Activated CD8-positive, alpha-beta memory T cell treated with anti-CD3 and anti-CD28 coated beads, Interleukin-2, amount 10 ng/mL, durations not matched to agents 7 days and 5 days (primary cell): ENCODE measurements at regions not wholly inside any gene's neighbourhood (a gene's known extent, or its start where the extent isn't known, plus 50 kb on each side); places are given as distances from the start of the nearest gene placed in this dataset.

Source experiments
- ATAC-seq: fragments of 150-1000 bp; cut with Tn5 transposase; one replicate; pipeline ENCODE4 v1.10.0; 2021; ENCODE audit warnings: moderate library complexity
- CTCF ChIA-PET: fragments of 350-600 bp; sonication (Branson Sonifier 250); formaldehyde crosslinking; loops from one replicate; lab custom pipeline; 2021; ENCODE audit warnings: antibody characterized with exemption; lab: Charles Lee
- DNase-seq: peaks from one replicate; pipeline ENCODE4 v3.0.0-alpha.2; 2020
- H3K27ac Mint-ChIP-seq: one replicate; pipeline ENCODE4 v1.8.0; 2021; ENCODE audit warnings: mild to moderate bottlenecking, mixed read lengths
- H3K27me3 Mint-ChIP-seq: one replicate; pipeline ENCODE4 v1.8.0; 2021; ENCODE audit warnings: mixed read lengths
- H3K36me3 Mint-ChIP-seq: one replicate; pipeline ENCODE4 v1.8.0; 2021; ENCODE audit warnings: mild to moderate bottlenecking, mixed read lengths
- H3K4me1 Mint-ChIP-seq: one replicate; pipeline ENCODE4 v1.8.0; 2021; ENCODE audit warnings: mixed read lengths
- H3K4me3 Mint-ChIP-seq: one replicate; pipeline ENCODE4 v1.8.0; 2021; ENCODE audit warnings: mild to moderate bottlenecking, moderate library complexity, mixed read lengths
- H3K9me3 Mint-ChIP-seq: one replicate; pipeline ENCODE4 v1.8.0; 2022; ENCODE audit warnings: low read depth, mixed read lengths

DNA sequence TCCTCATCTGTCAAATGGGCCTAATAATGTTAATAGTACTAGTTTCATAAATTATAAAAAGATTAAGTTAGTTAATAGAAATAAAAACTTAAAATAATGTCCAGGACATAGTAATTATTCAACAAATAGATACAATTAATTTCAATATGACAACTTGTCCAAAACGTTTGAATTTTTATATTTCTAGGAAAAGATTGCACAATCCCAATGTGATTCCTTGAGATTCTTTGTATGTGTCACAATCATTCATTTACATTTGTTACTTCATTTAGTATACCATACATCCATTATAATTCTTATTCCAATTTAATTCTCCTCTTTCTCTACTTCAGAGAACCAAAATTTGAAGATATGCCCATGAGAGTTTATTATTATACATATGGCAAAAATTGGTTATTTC, 554.2 kb downstream of the GABRG1 start:
- no peaks in the 10 kb centered on the region for H3K27me3 Mint-ChIP-seq
- ATAC-seq: no peak
- H3K4me1 Mint-ChIP-seq: no peaks in the 10 kb centered on the region

DNA sequence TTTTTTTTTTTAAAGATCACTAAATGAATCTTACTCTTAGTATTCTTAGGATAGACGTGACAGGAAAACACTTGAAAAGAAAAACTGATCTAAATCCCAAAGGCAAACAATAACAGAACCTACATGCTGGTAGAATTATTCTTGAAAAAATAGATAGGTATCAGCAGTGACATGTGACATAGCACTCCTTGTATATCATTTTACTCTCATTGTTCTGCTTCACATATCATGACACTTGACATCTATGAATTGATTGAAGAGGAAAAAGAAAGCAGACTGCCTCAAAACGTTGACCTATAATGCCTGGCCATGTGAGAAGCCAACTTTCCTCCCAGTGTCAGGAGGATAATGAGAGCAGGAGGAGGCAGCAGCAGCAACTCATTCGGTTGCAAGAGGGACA, 555.2 kb downstream of the GABRG1 start:
- no peaks in the 10 kb centered on the region for H3K36me3 Mint-ChIP-seq
- H3K9me3 Mint-ChIP-seq: peaks cover 3% of the 10 kb centered on the region
- CTCF ChIA-PET: no interaction called here
- DNase-seq: no peak
- H3K27me3 Mint-ChIP-seq: no peaks in the 10 kb centered on the region
- H3K4me1 Mint-ChIP-seq: no peaks in the 10 kb centered on the region
- no peak overlapping the region for H3K27ac Mint-ChIP-seq
- no peak overlapping the region for H3K4me3 Mint-ChIP-seq
- no peak for ATAC-seq

More for the DNA sequence above, 554.2 kb downstream of the GABRG1 start:
- no peak for DNase-seq
- Mint-ChIP-seq H3K4me3 (no peak overlapping the region), H3K36me3 (no peaks in the 10 kb centered on the region), H3K27ac (no peak overlapping the region), H3K9me3 (peaks cover 3% of the 10 kb centered on the region)
- CTCF ChIA-PET: no interaction called here

DNA sequence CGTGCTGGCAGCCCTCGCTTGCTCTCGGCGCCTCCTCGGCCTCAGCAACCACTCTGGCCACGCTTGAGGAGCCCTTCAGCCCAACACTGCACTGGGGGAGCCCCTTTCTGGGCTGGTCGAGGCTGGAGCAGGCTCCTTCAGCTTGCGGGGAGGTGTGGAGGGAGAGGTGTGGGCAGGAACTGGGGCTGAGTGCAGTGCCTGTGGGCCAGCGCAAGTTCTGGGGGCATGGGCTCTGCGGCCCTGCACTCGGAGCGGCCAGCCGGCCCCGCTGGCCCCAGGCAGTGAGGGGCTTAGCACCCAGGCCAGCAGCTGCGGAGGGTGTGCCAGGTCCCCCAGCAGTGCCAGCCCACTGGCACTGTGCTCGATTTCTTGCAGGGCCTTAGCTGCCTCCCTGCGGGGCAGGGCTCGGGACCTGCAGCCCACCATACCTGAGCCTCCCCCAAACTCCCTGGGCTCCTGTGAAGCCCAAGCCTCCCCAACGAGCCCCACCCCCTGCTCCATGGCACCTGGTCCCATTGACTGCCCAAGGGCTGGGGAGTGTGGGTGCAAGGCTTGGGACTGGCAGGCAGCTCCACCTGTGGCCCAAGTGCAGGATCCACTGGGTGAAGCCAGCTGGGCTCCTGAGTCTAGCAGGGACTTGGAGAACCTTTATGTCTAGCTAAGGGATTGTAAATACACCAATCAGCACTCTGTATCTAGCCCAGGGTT, 556.8 kb downstream of the GABRG1 start:
- CTCF ChIA-PET: no interaction called here
- ATAC-seq (no peak), DNase-seq (no peak)
- H3K9me3 Mint-ChIP-seq: peaks cover 5% of the 10 kb centered on the region
- no peaks in the 10 kb centered on the region for H3K36me3 Mint-ChIP-seq
- H3K4me3 Mint-ChIP-seq: no peak overlapping the region
- H3K27ac Mint-ChIP-seq: no peak overlapping the region
- no peaks in the 10 kb centered on the region for H3K27me3 Mint-ChIP-seq
- H3K4me1 Mint-ChIP-seq: no peaks in the 10 kb centered on the region

DNA sequence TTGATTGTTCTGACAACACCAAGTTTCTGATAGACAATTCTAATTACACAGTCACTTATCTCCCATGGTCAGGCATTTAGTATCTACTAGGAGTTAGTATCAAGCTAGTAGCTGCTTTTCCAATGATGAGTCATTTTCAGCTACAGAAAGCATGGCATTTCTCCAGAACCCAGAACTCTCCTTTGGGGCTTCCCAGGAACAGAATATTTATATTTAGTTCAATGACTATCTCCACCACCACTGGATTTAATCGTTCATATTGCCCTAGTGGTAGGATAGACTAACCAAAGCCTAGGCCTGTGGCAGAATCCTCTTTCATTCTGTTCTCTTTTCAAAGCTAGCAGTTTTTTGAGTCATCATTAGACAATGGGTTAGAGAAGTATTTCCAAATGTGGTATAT, 569.4 kb downstream of the GABRG1 start:
- Mint-ChIP-seq H3K27ac (no peak overlapping the region), H3K27me3 (no peaks in the 10 kb centered on the region), H3K9me3 (peaks cover 2% of the 10 kb centered on the region), H3K4me1 (no peaks in the 10 kb centered on the region), H3K4me3 (no peak overlapping the region), H3K36me3 (no peaks in the 10 kb centered on the region)
- ATAC-seq: no peak
- no peak for DNase-seq
- CTCF ChIA-PET: no interaction called here

DNA sequence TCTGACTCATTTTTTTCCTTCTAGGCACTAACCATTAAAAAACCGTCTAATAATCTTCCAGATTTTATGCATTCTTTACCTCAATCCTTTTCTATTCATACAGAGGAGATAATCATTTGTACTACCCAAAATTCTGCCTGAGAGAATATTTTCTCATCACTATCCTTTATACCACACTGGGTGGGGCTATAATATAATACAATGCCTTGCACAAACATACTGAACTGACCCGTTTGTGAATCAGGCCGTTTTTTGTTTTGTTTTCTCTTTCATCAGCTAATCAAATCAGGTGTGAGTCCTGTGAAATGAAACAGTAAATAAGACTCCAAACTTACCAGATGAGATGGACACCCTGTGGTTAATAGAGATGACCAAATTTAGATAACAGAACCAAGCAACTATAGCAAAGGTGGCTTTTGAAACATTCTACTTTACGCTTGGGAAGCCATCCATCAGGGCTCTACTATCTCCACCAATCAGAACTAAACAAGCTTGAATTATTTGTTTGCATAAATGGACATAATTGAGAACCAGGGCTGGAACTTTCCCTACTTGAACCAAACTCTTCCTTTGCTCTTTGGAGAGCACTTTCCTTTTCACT, 573.0 kb downstream of the GABRG1 start:
- no peaks in the 10 kb centered on the region for H3K36me3 Mint-ChIP-seq
- DNase-seq (no peak), ATAC-seq (no peak)
- no peaks in the 10 kb centered on the region for H3K4me1 Mint-ChIP-seq
- no peaks in the 10 kb centered on the region for H3K27me3 Mint-ChIP-seq
- CTCF ChIA-PET: no interaction called here
- H3K4me3 Mint-ChIP-seq: no peak overlapping the region
- H3K9me3 Mint-ChIP-seq: peaks cover 4% of the 10 kb centered on the region
- no peak overlapping the region for H3K27ac Mint-ChIP-seq

DNA sequence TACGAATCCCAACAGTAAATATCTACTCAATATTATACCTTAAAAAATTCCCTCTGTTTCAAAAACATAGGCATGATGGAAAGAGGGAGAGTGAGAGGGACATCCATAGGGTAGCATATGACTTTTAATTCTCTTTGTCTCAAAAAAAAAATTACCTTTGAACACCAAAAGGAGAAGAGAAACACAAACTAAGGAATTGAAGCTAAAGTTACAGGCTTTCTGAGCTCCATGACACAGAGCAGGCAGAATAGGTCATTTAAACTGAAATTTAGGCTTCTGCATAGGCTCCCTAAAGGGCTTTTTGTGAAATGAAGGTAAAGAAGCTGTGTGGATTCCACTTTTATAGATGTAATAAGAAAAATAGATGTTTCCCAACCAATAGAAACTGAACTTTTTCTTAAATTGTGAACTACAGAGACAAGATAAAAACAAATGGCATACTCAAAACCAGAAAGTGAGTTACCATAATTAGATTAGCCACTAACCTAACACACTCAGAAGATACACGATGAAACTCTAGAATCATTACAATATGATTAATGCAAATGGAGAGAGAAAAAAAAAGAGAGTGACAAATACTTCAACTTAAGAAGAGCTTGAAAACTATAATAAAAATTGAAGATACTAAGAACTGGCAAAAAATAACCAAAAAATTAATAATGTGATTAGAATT, 584.6 kb downstream of the GABRG1 start:
- H3K9me3 Mint-ChIP-seq: peaks cover 7% of the 10 kb centered on the region
- no peaks in the 10 kb centered on the region for H3K36me3 Mint-ChIP-seq
- no peak overlapping the region for H3K4me3 Mint-ChIP-seq
- DNase-seq (no peak), ATAC-seq (no peak)
- no peak overlapping the region for H3K27ac Mint-ChIP-seq
- no peaks in the 10 kb centered on the region for H3K27me3 Mint-ChIP-seq
- H3K4me1 Mint-ChIP-seq: no peaks in the 10 kb centered on the region
- CTCF ChIA-PET: no interaction called here

DNA sequence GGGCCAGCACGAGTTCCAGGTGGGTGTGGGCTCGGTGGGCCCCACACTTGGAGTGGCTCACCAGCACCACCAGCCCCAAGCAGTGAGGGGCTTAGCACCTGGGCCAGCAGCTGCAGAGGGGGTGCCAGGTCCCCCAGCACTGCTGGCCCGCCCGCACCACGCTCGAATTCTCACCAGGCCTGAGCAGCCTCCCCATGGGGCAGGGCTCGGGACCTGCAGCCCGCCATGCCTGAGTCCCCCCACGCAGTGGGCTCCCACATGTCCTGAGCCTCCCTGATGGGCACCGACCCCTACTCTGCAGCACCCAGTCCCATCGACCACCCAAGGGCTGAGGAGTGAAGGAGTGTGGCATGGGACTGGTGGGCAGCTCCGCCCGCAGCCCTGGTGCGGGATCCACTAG, 593.4 kb downstream of the GABRG1 start:
- H3K4me1 Mint-ChIP-seq: no peaks in the 10 kb centered on the region
- no peaks in the 10 kb centered on the region for H3K36me3 Mint-ChIP-seq
- H3K27me3 Mint-ChIP-seq: no peaks in the 10 kb centered on the region
- CTCF ChIA-PET: no interaction called here
- peaks cover 6% of the 10 kb centered on the region for H3K9me3 Mint-ChIP-seq
- ATAC-seq: no peak
- H3K4me3 Mint-ChIP-seq: no peak overlapping the region
- H3K27ac Mint-ChIP-seq: no peak overlapping the region
- no peak for DNase-seq

DNA sequence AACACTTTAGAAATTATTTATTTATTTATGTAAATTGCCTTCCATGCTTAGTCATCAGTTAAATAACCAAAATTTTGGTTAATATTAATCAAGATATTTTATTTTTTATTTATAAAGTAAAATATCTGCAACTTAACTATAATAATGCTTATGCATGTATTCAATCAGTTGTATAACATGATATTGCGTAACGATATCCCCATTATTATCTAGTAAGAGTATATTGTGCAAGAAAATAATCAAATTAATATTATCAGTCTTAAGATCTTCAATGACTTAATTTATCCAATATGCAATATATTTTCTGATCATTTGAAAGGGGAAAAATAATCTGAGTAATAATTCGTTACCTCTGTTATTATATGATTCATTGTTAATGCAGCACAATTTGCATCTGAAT, 596.7 kb downstream of the GABRG1 start:
- no peak overlapping the region for H3K4me3 Mint-ChIP-seq
- ATAC-seq: no peak

DNA sequence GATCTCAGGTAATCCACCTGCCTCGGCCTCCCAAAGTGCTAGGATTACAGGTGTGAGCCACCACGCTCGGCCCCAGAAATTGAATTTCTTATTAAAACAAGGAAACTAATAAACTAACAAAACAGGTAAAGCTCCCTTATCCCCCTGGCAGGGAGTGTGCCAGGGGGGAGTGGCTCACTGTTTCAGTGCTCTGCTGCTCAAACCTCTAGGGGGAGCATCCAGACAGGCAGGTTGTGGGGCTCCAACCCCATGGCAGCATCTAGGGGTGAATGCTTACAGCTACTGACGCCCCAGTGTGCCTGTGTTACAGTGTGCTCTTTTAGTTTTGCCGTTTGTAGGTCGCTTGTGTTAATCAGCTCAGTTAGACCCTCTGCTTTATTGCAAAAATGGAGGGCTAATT, 605.0 kb downstream of the GABRG1 start:
- CTCF ChIA-PET: no interaction called here
- no peak overlapping the region for H3K27ac Mint-ChIP-seq
- H3K4me3 Mint-ChIP-seq: no peak overlapping the region
- H3K36me3 Mint-ChIP-seq: no peaks in the 10 kb centered on the region
- ATAC-seq (no peak), DNase-seq (no peak)
- H3K4me1 Mint-ChIP-seq: no peaks in the 10 kb centered on the region
- peaks cover 3% of the 10 kb centered on the region for H3K9me3 Mint-ChIP-seq
- no peaks in the 10 kb centered on the region for H3K27me3 Mint-ChIP-seq

More for the DNA sequence above, 596.7 kb downstream of the GABRG1 start:
- Mint-ChIP-seq H3K9me3 (peaks cover 6% of the 10 kb centered on the region), H3K36me3 (no peaks in the 10 kb centered on the region), H3K27me3 (no peaks in the 10 kb centered on the region), H3K27ac (no peak overlapping the region), H3K4me1 (no peaks in the 10 kb centered on the region)
- CTCF ChIA-PET: no interaction called here
- no peak for DNase-seq

DNA sequence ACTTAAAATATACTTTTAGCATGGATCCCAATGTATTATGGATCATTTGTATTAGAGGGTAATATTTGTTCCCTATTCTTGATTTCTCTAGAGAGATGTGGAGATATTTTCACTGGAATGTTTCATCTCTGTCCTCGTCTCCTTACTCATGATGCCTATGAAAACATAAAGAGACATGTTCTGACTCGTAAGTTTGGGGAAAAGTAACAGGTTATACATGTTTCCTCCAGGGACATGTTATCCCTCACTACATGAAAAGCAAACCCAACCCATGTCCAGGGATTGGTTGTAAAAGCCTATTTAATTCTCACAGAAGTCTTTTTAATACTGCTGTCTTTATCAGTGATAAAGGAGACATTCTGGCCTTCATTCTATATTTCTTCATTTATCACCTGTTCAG, 621.4 kb downstream of the GABRG1 start:
- peaks cover 3% of the 10 kb centered on the region for H3K9me3 Mint-ChIP-seq
- no peak overlapping the region for H3K4me3 Mint-ChIP-seq
- H3K36me3 Mint-ChIP-seq: no peaks in the 10 kb centered on the region
- H3K27me3 Mint-ChIP-seq: no peaks in the 10 kb centered on the region
- ATAC-seq: no peak
- no peaks in the 10 kb centered on the region for H3K4me1 Mint-ChIP-seq
- H3K27ac Mint-ChIP-seq: no peak overlapping the region
- CTCF ChIA-PET: no interaction called here
- DNase-seq: no peak

DNA sequence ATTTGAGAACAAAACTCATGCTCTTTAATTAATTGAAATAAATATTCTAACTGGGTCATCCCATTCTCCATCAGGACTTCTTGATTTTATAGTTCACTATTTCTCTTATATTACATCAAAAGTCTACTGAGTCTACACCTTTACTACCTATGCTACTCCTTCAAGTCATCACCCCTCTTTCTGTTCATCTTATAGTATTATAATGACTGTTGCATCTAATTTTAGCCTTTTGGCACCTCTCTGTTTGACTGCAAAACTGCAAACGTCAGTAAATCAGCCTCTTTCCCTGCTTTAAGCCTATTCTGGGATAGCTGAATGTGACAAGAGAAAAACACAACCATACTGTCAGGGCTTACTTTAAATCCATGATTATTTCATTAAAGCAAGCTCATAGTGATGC, 639.1 kb downstream of the GABRG1 start:
- H3K27me3 Mint-ChIP-seq: no peaks in the 10 kb centered on the region
- H3K36me3 Mint-ChIP-seq: no peaks in the 10 kb centered on the region
- DNase-seq: no peak
- no peak overlapping the region for H3K27ac Mint-ChIP-seq
- ATAC-seq: no peak
- H3K9me3 Mint-ChIP-seq: peaks cover 8% of the 10 kb centered on the region
- CTCF ChIA-PET: no interaction called here
- H3K4me1 Mint-ChIP-seq: no peaks in the 10 kb centered on the region
- no peak overlapping the region for H3K4me3 Mint-ChIP-seq

DNA sequence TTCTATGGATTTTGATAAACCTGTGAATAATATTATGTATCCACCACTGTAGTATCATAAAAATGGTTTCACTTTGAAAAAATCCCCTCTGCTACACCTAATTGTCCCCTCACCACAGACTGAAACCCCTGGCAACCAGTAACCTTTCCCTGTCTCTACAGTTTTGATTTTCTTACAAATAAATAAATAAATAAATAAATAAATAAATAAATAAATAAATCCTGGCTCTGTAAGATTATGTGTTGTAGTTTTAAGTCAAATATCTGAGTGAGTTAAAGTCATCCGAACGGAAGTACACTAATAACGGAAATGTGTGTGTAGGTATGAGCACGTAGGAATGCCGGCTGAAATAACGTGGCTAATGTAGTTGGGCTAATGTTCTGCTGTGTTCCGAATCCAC, 641.5 kb downstream of the GABRG1 start:
- Mint-ChIP-seq H3K27me3 (no peaks in the 10 kb centered on the region), H3K9me3 (peaks cover 8% of the 10 kb centered on the region)

DNA sequence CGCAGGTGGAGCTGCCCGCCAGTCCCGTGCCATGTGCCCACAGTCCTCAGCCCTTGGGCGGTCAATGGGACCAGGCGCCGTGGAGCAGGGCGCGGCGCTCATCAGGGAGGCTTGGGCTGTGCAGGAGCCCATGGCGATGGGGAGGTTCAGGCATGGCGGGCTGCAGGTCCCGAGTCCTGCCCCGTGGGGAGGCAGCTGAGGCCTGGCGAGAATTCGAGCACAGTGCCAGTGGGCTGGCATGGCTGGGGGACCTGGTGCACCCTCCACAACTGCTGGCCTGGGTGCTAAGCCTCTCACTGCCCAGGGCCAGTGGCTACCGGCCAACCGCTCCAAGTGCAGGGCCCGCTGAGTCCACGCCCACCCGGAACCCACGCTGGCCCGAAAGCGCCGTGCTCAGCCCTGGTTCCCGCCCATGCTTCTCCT, 646.5 kb downstream of the GABRG1 start:
- CTCF ChIA-PET: no interaction called here
- DNase-seq: no peak
- H3K9me3 Mint-ChIP-seq: peaks cover 11% of the 10 kb centered on the region
- H3K27me3 Mint-ChIP-seq: no peaks in the 10 kb centered on the region
- H3K4me3 Mint-ChIP-seq: no peak overlapping the region
- no peaks in the 10 kb centered on the region for H3K4me1 Mint-ChIP-seq
- no peak for ATAC-seq
- H3K27ac Mint-ChIP-seq: no peak overlapping the region
- no peaks in the 10 kb centered on the region for H3K36me3 Mint-ChIP-seq

More for the DNA sequence above, 641.5 kb downstream of the GABRG1 start:
- ATAC-seq: no peak
- H3K4me1 Mint-ChIP-seq: no peaks in the 10 kb centered on the region
- no peak for DNase-seq
- H3K27ac Mint-ChIP-seq: no peak overlapping the region
- CTCF ChIA-PET: no interaction called here
- no peak overlapping the region for H3K4me3 Mint-ChIP-seq
- no peaks in the 10 kb centered on the region for H3K36me3 Mint-ChIP-seq

DNA sequence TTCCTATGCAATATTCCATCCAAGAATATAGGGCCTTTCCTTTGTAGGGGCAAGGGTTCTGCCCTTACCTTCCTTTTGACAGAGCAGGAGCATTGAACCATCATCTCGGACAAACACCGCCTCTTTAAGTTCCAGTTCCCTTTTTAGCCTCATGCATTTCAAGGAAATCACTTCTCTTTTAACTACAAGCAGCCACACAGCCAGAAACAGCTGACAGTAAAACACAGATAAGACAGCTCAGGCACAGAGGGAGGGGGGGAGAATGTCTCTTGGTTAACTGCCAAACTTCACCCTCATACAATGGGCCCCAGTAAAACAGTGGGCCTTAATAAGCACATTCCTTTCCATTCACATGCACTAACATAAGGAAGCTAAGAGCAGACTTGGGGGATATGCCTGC, 648.3 kb downstream of the GABRG1 start:
- CTCF ChIA-PET: no interaction called here
- peaks cover 11% of the 10 kb centered on the region for H3K9me3 Mint-ChIP-seq
- H3K27me3 Mint-ChIP-seq: no peaks in the 10 kb centered on the region
- no peak overlapping the region for H3K4me3 Mint-ChIP-seq
- DNase-seq (no peak), ATAC-seq (no peak)
- no peaks in the 10 kb centered on the region for H3K36me3 Mint-ChIP-seq
- no peaks in the 10 kb centered on the region for H3K4me1 Mint-ChIP-seq
- no peak overlapping the region for H3K27ac Mint-ChIP-seq
